ENCODE measurements at regions not wholly inside any gene's neighbourhood (a gene's known extent, or its start where the extent isn't known, plus 50 kb on each side); places are given as distances from the start of the nearest gene placed in this dataset.

GRCh38 chr21:26776310-26777021 is 68.7 kb downstream of the ADAMTS1 start:
- TF ChIP-seq CTCF (conservative IDR thresholded peaks at IDR 0.05): no peak
- TF ChIP-seq ZFX (IDR thresholded peaks at IDR 0.05): no peak

Data from C4-2B (cell line).